GM20000 (cell line): ENCODE measurements at regions not wholly inside any gene's neighbourhood (a gene's known extent, or its start where the extent isn't known, plus 50 kb on each side); places are given as distances from the start of the nearest gene placed in this dataset.
"Not testable (repeated sequence)": the region's sequence is repeated elsewhere in the genome, so short reads cannot be mapped to it uniquely, and the experiment has no call there.

Experiments
- DNase-seq: peaks from one replicate; pipeline ENCODE4 v3.0.0; 2012; ENCODE audit warnings: low spot score
- CTCF ChIP-seq: IDR thresholded peaks from 2 replicates; pipeline ENCODE4 v1.5.1; 2012; ENCODE audit warnings: mild to moderate bottlenecking, control low read depth; ENCODE audit errors: extremely low read depth, missing control alignments

GRCh38 chr9:124134526-124134925 is 123.0 kb downstream of the LHX2 start:
- peak; percentile 2 for DNase-seq
- no peak for TF ChIP-seq CTCF

GRCh38 chr9:124135813-124136365 is 121.9 kb upstream of the NEK6 start:
- no peak for DNase-seq
- no peak for TF ChIP-seq CTCF

GRCh38 chr9:124137009-124137943 is 120.5 kb upstream of the NEK6 start:
- TF ChIP-seq CTCF = no peak
- peak; percentile 78 for DNase-seq

- TF ChIP-seq CTCF = no peak
- DNase-seq = no peak
Observed at GRCh38 chr9:124137944-124138335, 119.8 kb upstream of the NEK6 start.

GRCh38 chr9:124139001-124139400 is 118.7 kb upstream of the NEK6 start:
- TF ChIP-seq CTCF = no peak

GRCh38 chr9:124140941-124141568 is 116.7 kb upstream of the NEK6 start:
- no peak for DNase-seq
- no peak for TF ChIP-seq CTCF

More at GRCh38 chr9:124139001-124139400, 118.7 kb upstream of the NEK6 start:
- DNase-seq = no peak

GRCh38 chr9:124144561-124145123 is 113.1 kb upstream of the NEK6 start:
- DNase-seq = not testable (repeated sequence)
